ENCODE measurements at regions not wholly inside any gene's neighbourhood (a gene's known extent, or its start where the extent isn't known, plus 50 kb on each side); places are given as distances from the start of the nearest gene placed in this dataset.
"Not testable (repeated sequence)": the region's sequence is repeated elsewhere in the genome, so short reads cannot be mapped to it uniquely, and the experiment has no call there.

DNA sequence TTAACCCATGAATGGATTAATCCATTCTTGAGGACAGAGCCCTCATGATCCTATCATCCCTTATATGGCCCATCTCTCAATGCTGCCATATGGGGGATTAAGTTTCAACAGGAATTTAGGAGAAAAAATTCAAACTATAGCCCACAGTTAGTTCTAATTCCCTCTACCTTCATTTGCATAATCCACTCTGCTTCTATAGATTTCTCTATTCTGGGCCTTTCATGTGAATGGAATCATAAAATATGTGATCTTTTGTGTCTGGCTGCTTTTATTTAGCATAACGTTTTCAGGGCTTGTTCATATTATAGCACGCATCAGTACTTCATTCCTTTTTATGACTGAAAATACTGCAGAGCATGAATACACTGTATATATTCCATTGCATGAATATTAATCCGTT, 55.4 kb downstream of the CTSL start:
- DNase-seq (ENCODE audit: low read depth): no peak

DNA sequence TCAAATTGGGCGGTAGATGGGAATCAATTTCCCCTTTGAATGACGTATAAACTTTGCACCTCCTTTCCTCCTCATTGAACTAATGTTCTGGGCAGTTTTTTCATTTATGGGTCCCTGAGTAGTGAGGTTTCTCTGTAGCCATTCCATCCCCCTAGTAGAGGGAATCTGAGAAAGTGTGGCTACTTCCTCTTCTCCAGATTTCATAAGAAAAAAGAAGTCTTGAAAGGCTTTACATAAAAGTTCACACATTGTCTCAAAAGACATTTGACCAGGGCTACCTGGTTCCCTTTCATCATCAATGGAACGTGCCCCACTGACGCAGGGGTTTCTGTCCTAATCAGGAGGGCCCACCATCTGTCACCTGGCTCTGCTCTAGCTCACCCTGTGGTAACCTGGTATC, 57.3 kb downstream of the CTSL start:
- DNase-seq (ENCODE audit: low read depth): no peak

DNA sequence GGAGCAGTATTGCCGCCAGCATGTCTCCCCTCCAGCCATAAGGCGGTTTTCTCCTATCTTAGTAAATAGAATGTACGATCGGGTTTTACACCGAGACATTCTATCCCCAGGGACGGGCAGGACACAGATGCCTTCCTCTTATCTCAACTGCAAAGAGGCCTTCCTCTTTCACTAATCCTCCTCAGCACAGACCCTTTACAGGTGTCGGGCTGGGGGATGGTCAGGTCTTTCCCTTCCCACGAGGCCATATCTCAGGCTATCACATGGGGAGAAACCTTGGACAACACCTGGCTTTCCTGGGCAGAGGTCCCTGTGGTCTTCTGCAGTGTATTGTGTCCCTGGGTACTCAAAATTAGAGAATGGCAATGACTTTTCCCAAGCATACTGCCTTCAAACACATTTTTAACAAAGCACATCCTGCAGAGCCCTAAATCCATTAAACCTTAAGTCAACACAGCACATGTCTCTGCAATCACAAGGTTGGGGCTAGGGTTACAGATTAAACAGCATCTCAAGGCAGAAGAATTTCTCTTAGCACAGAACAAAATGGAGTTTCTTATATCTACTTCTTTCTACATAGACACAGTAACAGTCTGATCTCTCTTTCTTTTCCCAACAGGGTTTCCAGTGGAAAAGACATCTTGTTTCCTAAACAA, 59.5 kb downstream of the CTSL start:
- DNase-seq (ENCODE audit: low read depth): not testable (repeated sequence)

DNA sequence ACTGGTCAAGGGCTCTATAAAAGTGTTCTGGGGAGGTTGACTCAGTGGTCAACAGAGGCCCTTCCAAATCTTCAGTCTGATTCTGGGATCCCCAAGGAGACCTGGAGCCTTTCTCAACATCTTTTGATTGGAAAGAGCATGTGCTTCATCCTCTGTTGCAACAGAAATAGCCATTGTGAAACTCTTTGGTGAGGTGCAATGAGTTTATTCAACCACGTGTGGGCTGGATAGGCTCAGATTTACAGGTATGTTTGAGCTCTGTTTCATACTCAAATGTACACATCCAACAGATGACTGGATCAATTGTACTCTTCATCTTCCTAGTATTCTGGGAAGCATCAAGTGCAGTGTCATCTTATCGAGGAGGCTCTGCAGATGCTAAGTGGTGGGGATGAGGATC, 60.5 kb downstream of the CTSL start:
- no peak for DNase-seq (ENCODE audit: low read depth)

DNA sequence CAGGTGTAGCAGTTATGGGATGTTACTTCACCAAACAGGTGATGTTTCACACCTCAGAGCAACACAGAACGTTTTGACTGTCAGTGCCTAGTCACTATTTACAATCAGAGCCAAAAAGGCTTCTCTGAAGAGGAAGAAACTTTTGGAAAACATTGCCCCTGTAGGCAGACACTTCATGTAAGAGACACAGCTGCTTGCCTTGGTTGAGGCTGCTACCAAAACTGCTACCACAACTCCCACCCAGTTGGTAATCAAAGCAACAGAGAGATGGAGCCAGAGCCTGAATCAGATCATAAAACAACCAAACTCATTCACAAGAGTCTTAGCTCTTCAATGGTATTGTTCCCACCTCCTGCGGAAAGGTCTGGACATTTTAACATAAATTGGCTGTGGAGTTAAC, 61.0 kb downstream of the CTSL start:
- DNase-seq (ENCODE audit: low read depth): no peak

DNA sequence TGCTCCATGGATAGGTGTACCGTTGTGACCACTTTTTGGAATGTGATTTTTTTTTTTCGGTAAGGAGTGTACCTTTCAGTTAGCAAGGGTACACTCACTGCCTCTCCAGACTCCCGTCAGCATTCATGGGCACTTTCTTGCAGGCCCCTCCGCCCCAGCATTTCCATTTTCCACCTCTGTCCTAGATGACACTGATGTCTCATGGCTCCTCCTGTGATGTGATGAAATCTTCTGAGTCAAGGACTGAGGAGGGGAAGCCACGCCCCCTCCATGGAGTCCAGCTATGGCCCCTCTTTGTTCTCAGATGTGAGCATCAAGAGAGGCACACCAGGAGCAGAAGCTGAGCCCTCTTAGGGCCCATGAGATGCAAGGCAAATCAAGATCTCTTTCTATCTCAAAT, 61.8 kb downstream of the CTSL start:
- no peak for DNase-seq (ENCODE audit: low read depth)

- DNase-seq (ENCODE audit: low read depth): peak; percentile 29
Measured at GRCh38 chr9:87792831-87793288, 66.9 kb downstream of the CTSL start.

- no peak for DNase-seq (ENCODE audit: low read depth)
Measured at GRCh38 chr9:87793292-87793691, 67.4 kb downstream of the CTSL start.

GRCh38 chr9:87795178-87795577, 69.3 kb downstream of the CTSL start:
- no peak for DNase-seq (ENCODE audit: low read depth)

GRCh38 chr9:87796196-87796595, 70.3 kb downstream of the CTSL start:
- no peak for DNase-seq (ENCODE audit: low read depth)

DNA sequence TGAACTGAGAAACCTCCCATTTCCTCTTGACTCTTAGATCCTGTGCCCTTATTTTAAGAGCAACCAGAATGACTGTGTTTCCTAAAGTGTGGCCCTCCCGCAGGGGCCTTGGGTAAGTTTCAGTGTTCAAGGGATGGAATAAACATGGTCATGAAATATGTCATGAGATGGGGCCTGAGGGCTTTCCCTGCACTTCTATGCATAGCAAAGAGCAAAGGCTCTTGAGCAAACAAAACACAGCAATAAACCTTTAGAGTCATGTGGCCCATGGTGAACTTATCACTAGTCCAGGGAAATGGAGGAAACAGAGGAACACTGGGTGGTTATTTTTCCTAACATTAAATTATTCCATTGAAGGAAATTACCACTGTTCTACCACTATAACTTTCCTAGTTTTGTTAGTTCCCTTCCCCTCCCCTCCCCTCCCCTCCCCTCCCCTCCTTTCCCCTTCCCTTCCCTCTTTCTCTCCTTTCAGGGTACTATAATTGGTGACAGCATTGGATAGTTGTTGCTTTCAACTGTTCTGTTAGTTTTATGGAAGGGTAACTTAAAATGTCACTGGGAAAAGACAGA, 72.4 kb downstream of the CTSL start:
- no peak for DNase-seq (ENCODE audit: low read depth)

DNA sequence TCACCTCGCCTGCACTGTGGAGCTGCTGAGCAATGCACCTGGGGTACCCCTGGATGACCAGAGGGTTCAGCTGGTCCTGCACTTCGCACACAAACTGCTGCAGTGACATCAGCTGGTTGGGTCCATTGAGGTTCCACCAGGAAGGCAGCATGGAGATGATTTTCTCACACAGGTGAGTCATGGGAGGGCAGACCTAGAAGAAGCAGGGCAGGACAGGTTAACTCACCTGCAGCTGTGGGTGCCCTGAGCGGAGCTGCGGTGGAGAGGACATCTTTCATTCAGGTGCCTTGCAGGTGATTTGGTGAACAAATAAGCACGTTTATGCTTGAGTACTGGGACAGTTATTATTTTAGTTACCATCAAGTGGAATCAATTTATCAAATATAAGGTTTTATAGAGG, 73.6 kb downstream of the CTSL start:
- no peak for DNase-seq (ENCODE audit: low read depth)

DNA sequence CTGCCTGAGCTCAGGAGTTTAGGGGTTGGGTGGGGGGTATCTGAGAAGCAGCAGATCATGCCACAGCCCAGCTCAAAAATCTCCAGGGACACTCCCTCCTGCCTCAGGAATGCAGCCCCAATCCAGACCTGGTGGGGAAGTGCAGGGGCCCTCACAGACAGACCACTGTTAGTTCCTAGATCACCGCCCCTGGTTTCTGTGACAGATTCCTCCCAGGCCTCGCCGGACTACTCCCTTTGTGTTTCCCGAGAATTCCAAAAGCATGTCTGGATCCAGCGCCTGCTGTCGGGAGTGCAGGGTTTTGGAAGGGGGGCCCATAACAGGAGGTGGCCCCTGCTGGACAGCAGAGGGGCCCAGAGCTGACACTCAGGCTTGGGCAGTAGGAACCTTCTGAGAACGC, 74.5 kb downstream of the CTSL start:
- no peak for DNase-seq (ENCODE audit: low read depth)

GRCh38 chr9:87801013-87801412, 75.1 kb downstream of the CTSL start:
- DNase-seq (ENCODE audit: low read depth): no peak

- no peak for DNase-seq (ENCODE audit: low read depth)
Measured at GRCh38 chr9:87803166-87803565, 77.2 kb downstream of the CTSL start.

DNA sequence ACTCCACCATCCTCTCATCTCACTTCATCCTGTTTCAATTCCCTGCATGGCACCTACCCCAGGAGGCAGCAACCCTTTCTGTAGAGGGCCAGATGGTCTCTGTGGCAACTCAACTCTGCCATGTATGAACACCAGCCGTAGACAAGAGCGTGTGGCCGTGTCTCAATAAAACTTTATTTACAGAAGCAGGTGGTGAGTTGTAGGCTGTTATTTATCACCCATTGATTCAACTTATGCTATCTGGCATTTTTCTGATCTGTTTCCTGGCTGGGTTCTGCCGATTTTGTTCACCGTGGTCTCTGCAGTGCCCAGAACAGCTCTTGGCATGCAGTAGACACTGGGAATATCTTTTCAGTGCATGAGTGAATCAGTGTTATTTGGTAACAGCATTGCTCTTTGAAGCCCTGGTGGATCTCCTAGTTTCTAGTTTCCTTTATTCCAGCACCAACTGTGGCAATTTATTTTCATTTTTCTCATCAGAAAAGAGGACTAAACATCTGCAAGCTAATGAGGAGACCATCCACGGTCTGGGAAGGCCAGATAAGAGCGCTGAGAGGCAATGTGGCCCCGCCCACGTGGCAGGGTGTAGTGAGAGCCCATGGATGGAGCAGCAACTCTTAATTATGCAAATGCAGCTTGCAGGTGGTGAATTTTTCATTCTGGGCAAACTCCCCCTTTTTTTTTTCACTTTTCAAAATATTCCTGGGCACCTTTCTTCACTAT, 77.9 kb downstream of the CTSL start:
- no peak for DNase-seq (ENCODE audit: low read depth)

- no peak for DNase-seq (ENCODE audit: low read depth)
Measured at GRCh38 chr9:87805259-87805658, 77.4 kb upstream of the SPATA31E1 start.

DNA sequence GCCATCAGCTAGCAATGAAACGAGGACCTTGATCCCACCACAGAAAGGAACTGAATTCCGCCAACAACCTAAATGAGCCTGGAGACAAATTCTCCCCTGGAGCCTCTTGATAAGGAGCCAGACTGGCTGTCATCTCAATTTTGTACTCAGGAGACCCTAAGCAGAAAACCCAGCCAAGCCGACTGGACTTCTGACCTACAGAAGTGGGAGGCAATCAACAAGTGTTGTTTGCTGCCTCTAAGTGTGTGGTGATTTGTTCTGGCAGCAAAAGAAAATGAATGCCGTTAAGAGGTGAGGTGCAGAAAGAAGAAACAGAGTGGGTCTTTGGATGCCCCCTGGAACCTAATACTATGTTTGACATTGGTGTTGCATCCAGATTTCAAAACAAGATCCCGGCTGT, 72.7 kb upstream of the SPATA31E1 start:
- no peak for DNase-seq (ENCODE audit: low read depth)

DNA sequence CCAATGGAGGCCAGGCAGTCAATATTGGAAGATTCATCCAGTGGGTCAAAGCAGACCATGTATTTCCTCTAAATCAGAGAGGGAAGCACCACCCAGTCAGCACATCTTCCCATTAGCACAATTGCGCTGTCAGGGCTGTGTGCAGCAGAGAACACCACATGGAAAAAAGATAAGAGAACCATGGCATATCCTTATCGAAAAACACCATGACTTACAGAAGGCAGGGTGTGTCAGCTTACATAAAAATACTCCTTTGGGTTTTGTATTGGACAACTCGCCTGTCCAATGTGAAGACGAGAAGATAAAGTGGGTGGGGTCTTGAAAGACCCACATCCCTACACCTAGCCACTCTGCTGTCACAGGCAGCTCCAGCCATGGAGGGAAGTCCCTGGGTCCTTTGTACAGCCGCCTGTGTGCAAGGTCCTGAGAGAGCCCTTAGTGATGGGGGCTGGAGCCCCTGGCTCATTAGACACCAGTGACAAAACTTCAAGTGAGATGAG, 71.9 kb upstream of the SPATA31E1 start:
- no peak for DNase-seq (ENCODE audit: low read depth)

GRCh38 chr9:87812375-87813118, 70.1 kb upstream of the SPATA31E1 start:
- DNase-seq (ENCODE audit: low read depth): peak; percentile 5

- DNase-seq (ENCODE audit: low read depth): no peak
Measured at GRCh38 chr9:87813119-87813463, 69.6 kb upstream of the SPATA31E1 start.

GRCh38 chr9:87816036-87816435, 66.6 kb upstream of the SPATA31E1 start:
- no peak for DNase-seq (ENCODE audit: low read depth)

DNA sequence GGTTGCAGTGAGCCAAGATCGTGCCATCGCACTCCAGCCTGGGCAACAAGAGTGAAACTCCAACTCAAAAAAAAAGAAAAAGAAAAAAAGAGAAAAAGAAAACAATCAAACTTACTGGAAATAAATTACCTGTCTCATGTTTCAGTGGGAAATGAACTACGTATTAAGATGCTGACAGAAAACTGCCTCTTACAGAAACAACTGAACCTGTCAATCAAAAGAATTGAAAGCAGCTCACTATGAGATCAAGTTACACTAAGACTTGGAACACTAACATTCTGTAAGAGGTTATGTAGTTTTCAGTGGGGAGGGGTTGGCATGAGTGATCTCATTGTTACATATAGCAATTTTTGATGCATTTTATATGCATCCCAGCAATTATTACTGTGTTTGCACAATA, 64.4 kb upstream of the SPATA31E1 start:
- DNase-seq (ENCODE audit: low read depth): no peak

Measured in activated T-helper 9 cell treated with anti-CD3 and anti-CD28 coated beads, Interleukin-2, amount 50 U/mL, for 16 hours (primary cell).